HK-2 (cell line): ENCODE measurements at regions not wholly inside any gene's neighbourhood (a gene's known extent, or its start where the extent isn't known, plus 50 kb on each side); places are given as distances from the start of the nearest gene placed in this dataset.

Experiments used
- DNase-seq: peaks from one replicate; pipeline ENCODE4 v3.0.0-alpha.2; 2018; ENCODE audit not compliant: unreplicated experiment

- DNase-seq = no peak
These were observed 109.4 kb upstream of the SPRY4 start for GRCh38 chr5:142434322-142434612.

DNA sequence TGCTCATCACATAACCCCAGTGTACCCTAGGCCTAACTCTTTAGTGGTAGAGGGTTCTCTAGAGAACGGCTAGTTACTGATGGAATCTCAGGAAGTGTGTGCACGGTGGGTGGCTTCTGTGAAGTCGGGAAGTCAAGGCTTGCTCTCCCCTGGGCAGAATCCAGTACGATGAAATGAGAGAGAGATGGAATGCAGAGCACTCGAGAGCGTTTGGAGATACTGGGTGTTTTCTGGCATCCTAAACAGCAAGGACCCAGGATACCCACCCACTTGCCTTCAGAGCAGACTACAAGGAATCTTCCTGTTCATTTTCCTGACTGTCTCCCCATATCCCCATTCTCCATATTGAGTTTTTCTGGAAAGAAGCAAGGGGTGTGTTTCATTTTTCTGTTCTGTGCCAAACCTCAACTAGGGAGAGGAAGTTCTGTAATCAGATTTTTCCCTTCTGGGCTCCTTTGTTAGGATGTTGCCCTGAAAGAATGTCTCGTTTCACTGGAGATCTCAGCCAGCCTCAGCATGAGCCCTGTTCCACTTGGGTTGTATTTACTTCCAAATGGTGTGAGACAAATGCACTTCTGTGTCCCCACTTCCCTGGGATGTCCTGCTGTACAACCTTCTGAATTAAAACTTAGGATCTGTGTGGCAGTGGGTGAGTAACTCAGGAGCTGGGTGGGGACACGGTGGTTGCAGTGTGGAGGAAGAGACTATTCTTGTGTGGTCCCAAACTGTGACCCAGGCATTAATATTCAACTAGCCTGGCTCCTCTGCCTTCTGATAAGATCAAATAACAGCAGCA lies 108.9 kb upstream of the SPRY4 start:
- DNase-seq = no peak

GRCh38 chr5:142432961-142433360 lies 108.1 kb upstream of the SPRY4 start:
- DNase-seq = no peak

DNA sequence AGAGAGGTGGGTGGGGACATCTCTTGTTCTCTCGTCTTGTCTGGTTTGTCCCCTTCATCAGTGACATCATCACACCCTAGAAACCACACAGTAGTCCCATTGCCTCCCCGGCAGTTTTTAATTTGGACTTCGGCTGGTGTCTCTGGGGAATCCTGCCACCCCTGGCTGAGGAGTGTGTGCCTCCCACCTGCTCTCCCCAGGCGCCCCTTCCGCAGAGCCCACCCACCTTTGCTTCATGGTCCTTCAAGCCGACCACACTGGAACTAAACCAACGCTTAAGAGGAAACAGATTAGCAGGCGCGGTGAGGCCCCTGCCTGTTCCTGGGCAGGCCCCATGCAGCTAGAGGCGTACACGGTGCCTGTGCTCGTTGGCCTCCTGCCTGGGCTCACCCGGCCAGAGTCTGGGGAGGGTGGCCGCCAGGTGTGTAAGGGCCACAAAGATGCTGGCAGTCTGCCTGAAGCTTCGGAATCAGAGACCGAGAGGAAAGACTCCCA lies 107.6 kb upstream of the SPRY4 start:
- DNase-seq = no peak

DNA sequence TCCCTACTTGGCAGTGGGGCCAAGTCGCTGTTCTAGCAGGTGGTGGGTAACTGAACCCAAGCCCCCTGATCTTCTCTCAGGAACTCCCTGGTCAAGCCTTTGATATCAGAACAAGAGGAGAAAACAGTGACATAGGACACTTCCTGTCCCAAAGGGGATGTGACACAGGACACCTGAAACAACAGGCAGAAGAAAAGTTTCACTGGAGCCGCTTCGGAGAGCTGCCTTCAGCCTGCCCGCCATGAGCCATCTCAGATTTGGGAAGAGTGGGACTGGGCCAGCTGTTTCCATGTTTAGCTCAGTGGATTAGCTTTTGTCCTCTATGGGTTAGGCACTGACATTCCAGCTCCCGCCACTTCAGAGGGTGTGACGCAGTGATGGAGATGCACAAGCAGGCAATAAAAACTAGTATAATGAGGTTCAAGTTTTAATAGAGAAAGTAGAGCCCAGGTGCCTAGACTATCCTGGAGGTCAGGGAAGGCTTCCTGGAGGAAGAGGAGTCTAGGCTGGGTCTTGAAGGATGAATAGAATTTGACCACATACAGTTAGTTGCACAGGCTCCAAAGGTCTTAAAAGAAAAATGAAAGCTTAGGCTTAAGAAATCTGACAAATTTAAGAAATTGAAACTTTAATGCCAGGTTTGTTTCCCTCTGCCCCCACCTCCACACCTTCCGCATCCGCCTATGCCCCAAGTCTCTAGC lies 104.1 kb upstream of the SPRY4 start:
- no peak for DNase-seq

DNA sequence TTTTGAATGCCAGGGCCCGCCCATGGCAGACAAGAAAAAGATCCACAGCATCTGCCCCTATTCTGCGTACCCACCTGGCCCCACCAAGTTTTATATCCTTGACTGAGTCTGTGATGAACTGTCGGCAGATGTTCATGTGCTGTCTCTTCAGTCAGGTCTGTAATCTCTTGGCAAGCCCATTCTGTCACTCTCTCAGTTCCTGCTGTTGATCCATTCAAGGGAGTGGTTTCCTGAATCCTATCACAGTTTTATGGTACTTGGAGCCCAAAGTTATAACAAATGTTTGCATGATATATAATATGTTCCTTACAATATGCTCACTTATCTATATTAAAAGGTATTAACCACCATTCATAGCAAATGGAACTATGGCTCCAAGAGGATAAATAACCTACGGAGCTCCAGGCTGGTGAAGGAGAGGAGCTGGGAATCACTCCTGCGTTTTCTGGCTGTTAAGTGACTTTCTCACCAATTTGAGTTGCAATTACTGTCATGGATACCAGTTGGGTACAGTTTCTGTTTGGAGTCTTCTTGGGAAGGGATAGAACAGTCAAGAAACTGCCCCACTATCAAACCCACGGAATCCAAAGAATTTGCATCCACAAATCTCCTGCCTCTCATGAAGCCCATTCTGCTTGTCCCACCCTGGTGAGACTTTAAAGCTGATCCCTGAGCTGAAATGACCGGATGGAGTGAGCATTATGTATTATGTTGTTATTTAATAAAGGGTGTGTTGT lies 103.4 kb upstream of the SPRY4 start:
- no peak for DNase-seq

DNA sequence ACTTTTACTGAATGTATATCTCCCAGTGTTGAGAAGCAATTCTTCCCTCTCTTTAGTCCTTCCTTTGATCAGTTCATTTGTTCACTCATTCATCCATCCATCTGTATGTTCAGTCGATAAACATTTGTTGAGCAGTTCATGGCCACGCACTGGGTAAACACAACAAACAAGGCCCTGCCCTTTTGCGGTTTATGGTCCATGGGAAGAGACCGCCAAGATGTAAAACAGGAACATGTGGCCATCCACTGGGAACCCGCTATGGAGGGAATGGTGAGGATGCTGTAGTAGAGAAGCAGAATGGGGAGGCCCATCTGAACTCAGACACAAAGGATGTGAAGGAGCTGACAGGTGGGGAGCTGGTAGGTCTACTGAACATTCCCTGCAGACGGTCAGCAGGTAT lies 102.7 kb upstream of the SPRY4 start:
- DNase-seq = no peak

DNA sequence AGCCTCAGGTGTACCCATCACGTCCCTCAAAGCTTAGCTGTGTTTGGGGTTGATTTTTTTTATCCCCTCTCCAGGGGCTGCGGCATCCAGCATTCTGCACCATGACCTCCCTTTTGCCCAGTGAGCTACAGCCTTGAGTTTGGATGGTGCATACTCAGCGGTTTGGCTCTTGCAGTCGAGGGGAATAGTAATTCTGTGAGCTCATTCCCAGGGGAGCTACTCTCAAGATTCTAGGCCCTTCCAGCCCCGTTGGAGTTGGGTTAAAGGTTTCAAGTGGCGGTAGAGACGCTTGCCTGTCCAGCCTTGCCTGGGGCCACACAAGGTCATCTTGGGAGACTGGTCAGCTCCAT lies 102.2 kb upstream of the SPRY4 start:
- DNase-seq = no peak

- no peak for DNase-seq
These were observed 101.6 kb upstream of the SPRY4 start for GRCh38 chr5:142426129-142427014.

DNA sequence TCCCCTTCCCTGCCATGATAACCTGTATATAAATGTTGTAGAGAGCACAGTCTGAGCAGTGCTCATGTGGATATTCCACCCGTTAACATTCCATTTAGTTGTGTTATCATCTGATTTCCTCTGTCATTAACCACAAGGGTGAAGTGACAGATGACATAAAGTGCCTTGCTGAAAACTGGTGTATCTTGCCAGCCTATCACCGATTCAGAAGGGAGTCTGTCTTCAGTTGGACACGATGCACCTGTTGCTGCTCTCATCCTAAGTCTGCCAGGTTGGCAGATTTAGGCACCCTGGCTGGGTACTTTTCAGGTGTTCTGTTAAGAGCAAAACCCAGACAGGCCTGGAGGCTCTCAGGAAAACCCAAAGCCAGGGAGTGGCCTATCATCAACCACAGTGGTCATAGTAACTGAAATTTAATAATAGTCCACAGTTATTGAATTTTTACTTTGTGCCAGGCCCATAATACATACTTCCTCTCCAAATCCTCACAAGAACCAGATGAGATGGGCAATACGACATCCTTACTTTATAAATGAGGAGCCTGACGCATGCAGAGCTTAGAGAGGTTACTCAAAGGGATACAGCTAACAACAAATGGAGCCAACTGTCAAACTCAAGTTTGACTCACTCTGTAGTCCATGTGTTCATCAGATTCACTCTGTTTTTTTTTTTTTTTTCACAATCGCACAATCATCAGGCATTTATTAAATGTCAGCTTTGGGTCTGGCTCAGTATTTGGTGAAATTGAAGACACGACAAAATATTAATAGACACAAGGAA lies 100.7 kb upstream of the SPRY4 start:
- DNase-seq = no peak

DNA sequence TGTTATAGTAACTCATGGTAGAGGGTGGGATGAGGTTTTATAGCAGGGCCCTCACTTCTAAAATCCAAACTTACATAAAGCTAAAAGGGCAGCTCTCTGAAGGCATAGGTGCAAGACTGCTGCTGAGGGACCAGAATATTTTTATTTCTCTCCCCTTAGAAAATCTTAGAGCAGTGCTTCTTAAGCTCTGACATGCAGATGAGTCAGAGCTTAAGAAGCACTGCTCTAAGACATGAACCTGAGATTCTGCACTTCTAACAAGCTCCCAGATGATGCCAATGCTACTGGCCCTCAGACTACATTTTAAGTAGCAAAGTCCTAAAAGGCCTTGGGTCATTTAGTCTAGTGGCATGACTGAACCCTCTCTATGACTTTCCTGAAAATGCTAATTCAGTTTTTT lies 97.6 kb upstream of the SPRY4 start:
- DNase-seq = no peak

DNA sequence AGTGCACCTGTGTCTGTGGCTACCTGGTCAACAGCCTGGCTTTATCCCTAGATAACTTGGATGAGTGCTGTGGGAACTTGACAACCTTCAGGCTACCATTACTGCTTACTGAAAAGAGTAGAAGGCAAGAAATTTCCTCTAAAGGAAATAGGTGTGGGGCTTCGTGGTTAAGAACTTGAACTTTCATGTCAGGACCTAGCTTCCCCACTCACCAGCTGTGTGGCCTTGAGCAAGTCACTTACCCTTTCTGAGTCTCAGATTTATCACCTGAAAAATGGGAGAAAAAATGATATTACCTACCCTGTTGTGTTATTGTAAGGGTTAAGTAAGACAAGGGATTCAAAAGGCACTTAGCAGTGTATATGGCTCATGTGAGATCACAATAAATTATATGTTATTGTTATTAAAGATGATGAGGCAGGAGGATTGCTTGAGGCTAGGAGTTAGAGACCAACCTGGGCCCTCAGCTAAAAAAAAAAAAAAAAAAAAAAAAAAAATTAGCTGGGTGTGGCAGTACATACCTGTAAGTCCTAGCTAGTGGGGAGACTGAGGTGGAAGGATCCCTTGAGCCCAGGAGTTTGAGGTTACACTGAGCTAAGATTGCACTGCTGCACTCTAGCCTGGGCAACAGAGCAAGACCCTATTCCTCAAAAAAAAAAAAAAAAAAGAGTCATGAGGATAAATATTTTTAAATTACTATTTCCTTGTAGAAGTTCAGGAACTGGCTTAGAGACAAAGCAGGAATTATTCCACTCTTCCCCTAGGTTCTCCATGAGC lies 97.0 kb upstream of the SPRY4 start:
- DNase-seq = no peak

DNA sequence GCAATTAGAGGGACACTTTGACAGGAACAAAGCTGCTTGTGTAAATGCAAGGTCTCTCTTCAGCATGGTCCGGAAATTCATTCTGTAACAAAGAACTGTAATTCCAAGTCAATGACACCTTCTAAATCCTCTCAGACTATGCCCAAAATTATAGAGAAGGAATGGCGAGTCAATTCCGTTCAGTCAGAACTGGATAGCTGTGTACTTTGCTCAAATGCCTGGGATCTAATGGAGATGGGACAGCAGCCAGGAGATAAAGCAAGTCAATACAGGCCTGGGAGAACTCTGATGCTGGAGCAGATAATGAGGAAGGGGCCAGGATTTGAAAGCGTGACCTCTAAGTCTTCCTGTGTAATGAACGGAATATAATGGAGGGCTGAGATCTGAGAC lies 96.4 kb upstream of the SPRY4 start:
- DNase-seq = no peak

DNA sequence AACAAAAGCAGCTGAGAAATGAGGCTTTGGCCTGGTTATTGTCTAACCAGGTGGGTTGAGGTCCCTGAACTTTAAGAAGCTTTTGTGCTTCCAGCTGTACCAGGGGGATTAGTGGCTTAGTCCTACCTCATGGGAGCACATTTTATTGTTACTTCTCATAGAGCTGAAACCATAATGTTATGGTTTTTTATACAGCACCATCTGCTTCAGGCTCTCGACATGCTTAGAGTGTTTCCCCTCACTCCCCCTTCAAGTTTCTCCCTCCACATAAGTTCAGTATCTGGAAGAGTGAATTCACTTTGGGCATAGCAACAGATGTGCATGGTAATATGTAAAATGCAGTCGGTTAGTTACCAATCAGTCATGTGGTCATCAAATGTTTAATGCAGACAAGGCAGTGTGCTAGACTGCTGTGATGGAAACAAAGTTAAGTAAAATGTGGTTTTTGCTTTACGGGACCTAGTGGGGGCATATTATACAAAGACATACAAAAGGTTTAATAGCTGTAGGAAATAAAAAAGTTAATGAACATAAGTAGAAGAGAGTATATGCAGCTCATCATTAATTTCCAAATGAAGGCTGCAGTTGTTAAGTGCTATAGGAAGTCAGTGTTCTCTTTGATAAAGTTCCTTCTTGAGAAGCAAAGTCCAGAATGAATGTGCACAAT lies 95.9 kb upstream of the SPRY4 start:
- no peak for DNase-seq

GRCh38 chr5:142412581-142412980 lies 87.8 kb upstream of the SPRY4 start:
- no peak for DNase-seq

DNA sequence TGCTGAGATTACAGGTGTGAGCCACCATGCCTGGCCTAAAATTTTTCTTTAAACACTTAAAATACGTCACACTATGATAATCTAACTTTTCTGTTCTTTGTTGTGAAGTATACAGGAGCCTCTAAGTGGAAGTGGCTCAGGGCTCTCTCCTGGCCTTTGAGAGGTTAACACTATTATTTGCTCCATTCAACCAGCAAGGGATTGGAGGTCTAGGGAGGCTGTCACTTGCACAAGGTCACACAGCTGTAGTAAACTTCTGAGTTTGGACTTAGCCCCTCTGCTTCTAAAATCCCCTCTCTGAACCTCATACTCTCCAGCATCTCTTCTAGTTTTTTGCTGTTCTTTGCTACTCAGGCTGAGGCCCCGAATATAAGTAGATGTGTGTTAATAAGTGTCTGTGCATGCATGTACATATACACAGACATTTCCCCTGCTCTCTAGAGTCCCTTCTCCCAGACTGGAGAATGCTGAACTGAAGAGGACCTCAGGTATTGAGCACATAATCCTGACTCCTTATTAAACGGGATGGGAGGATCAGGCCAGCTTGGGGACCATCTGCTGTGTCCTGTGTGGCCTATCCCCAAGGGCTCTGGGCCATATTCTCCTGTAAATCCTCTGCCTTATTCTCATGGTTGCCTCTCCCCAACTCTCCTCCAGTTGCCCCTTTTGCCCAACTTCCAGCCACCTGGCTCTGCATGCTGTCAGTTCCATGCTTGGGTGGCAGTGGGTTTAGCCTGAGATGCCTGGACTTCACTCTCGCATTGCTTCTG lies 87.0 kb upstream of the SPRY4 start:
- no peak for DNase-seq

DNA sequence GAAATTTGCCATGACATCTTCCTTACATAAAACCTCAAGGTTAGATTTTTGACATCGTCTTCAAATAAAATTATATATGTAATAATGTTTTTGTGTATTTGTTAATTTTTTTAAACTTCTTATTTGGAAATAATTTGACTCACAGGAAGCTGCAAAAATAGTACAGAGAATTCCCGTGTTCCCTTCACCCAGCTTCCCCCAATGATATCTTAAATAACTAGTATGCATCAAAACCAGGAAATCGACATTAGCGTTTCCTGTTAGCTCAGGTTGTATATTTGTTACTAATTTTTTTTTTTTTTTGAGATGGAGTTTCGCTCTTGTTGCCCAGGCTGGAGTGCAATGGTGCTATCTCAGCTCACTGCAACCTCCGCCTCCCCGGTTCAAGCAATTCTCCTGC lies 86.3 kb upstream of the SPRY4 start:
- DNase-seq = no peak

DNA sequence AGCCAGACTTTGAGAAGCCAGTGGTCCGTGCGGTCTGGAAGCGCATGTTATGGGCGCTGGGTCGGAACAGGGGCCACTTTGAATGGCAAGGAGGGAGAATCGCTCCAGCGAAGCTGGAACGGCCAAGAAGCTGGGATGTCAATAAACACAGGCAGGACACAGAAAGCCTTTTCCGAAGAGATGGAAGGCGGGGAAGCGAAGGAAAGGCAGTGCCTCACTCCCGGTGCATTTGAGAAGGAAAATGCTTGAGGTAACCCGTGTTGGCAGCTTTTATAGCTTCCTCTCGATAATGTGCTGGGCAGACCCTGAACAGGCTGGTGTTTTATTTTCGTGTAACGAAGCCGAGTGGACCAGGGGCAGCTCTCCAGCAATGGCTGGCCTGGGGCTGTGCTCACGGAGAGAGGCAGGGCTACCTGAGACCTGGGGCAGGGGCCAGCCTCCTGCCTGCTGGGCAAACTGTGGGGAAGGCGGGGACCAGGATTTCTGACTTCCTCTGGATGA lies 84.2 kb upstream of the SPRY4 start:
- DNase-seq = no peak

DNA sequence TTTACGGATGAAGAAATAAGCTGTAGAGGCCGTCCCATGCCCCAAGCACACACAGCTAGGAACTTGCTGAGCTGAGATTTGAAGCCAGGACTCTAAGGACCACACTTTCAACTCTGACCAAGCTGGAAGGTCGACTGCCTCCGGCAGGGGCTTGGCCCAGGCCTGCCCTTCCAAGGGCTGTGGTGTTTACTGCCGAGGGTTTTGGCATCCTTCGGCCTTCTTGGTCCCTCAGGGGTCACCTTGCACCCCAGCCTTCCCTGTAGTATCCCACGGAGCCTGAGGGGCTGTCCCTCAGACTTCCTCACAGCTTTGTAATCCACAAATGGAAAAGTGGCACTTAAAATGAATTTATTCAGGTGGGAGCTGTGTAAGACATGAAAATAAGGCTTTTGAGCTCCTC lies 83.7 kb upstream of the SPRY4 start:
- DNase-seq = no peak
